ENCODE measurements at regions not wholly inside any gene's neighbourhood (a gene's known extent, or its start where the extent isn't known, plus 50 kb on each side); places are given as distances from the start of the nearest gene placed in this dataset.

GRCh38 chr12:114254998-114255397 lies 150.9 kb downstream of the TBX5 start:
- Histone ChIP-seq H4K8ac (ENCODE audit: low read length) (no peak overlapping the region), H3K79me1 (replicated peaks; ENCODE audit: low read length, poor library complexity, severe bottlenecking) (no peaks in the 10 kb centered on the region), H3K9ac (ENCODE audit: low read length) (no peak overlapping the region), H2BK120ac (ENCODE audit: low read depth, low read length) (no peak overlapping the region), H3K36me3 (ENCODE audit: control insufficient read depth in 1 of 2, insufficient read depth in 2 of 2, low read depth in 1 of 2, low read length in 2 of 2) (no peaks in the 10 kb centered on the region), H3K14ac (ENCODE audit: low read length in 2 of 2) (no peak overlapping the region), H2BK5ac (ENCODE audit: low read depth, low read length, poor library complexity, severe bottlenecking) (no peak overlapping the region), H2AK5ac (ENCODE audit: low read length, severe bottlenecking) (no peak overlapping the region), H3K27me3 (ENCODE audit: control insufficient read depth in 1 of 2, insufficient read depth in 1 of 2, low read length in 2 of 2) (peaks cover 0 to 43% of the 10 kb centered on the region in 2 experiments), H3K27ac (ENCODE audit: low read length, poor library complexity, severe bottlenecking) (no peak overlapping the region), H2AFZ (ENCODE audit: low read depth, low read length) (no peak overlapping the region), H2BK15ac (ENCODE audit: low read depth, poor library complexity, severe bottlenecking) (no peak overlapping the region), H3K23ac (ENCODE audit: low read length in 2 of 2) (no peak overlapping the region), H3K9me3 (ENCODE audit: control insufficient read depth, low read length) (no peaks in the 10 kb centered on the region), H3K4me1 (ENCODE audit: control insufficient read depth, insufficient read depth, low read depth, low read length) (no peaks in the 10 kb centered on the region), H2BK12ac (ENCODE audit: low read length in 2 of 2) (no peak overlapping the region), H3K4me2 (ENCODE audit: low read length, poor library complexity, severe bottlenecking) (no peak overlapping the region), H3K4me3 (ENCODE audit: insufficient read depth in 1 of 2, low read depth in 1 of 2, low read length in 2 of 2) (no peak overlapping the region), H3K18ac (ENCODE audit: low read depth in 1 of 2, low read length in 2 of 2) (no peak overlapping the region), H3K4ac (ENCODE audit: low read depth in 1 of 2, low read length in 2 of 2) (no peak overlapping the region), H4K91ac (ENCODE audit: low read length) (no peak overlapping the region)
- DNase-seq: no peak

GRCh38 chr12:114253976-114254778 lies 151.8 kb downstream of the TBX5 start:
- H4K8ac ChIP-seq (ENCODE audit: low read length): no peak overlapping the region
- no peak overlapping the region for H3K27ac ChIP-seq (ENCODE audit: low read length, poor library complexity, severe bottlenecking)
- H3K4me2 ChIP-seq (ENCODE audit: low read length, poor library complexity, severe bottlenecking): no peak overlapping the region
- H3K9ac ChIP-seq (ENCODE audit: low read length): no peak overlapping the region
- H2BK12ac ChIP-seq (ENCODE audit: low read length in 2 of 2): no peak overlapping the region
- H3K79me1 ChIP-seq (replicated peaks; ENCODE audit: low read length, poor library complexity, severe bottlenecking): no peaks in the 10 kb centered on the region
- H3K27me3 ChIP-seq (ENCODE audit: control insufficient read depth in 1 of 2, insufficient read depth in 1 of 2, low read length in 2 of 2): peaks cover 0 to 40% of the 10 kb centered on the region in 2 experiments
- H2BK5ac ChIP-seq (ENCODE audit: low read depth, low read length, poor library complexity, severe bottlenecking): no peak overlapping the region
- no peak overlapping the region for H2BK15ac ChIP-seq (ENCODE audit: low read depth, poor library complexity, severe bottlenecking)
- no peak for DNase-seq
- no peak overlapping the region for H2AFZ ChIP-seq (ENCODE audit: low read depth, low read length)
- no peaks in the 10 kb centered on the region for H3K4me1 ChIP-seq (ENCODE audit: control insufficient read depth, insufficient read depth, low read depth, low read length)
- H2AK5ac ChIP-seq (ENCODE audit: low read length, severe bottlenecking): no peak overlapping the region
- no peak overlapping the region for H3K4ac ChIP-seq (ENCODE audit: low read depth in 1 of 2, low read length in 2 of 2)
- no peak overlapping the region for H4K91ac ChIP-seq (ENCODE audit: low read length)
- no peak overlapping the region for H3K23ac ChIP-seq (ENCODE audit: low read length in 2 of 2)
- no peaks in the 10 kb centered on the region for H3K9me3 ChIP-seq (ENCODE audit: control insufficient read depth, low read length)
- H3K4me3 ChIP-seq (ENCODE audit: insufficient read depth in 1 of 2, low read depth in 1 of 2, low read length in 2 of 2): no peak overlapping the region
- H2BK120ac ChIP-seq (ENCODE audit: low read depth, low read length): no peak overlapping the region
- H3K36me3 ChIP-seq (ENCODE audit: control insufficient read depth in 1 of 2, insufficient read depth in 2 of 2, low read depth in 1 of 2, low read length in 2 of 2): no peaks in the 10 kb centered on the region
- no peak overlapping the region for H3K14ac ChIP-seq (ENCODE audit: low read length in 2 of 2)
- H3K18ac ChIP-seq (ENCODE audit: low read depth in 1 of 2, low read length in 2 of 2): no peak overlapping the region
- WGBS: 83% methylated on average over 4 of the region's 4 CpGs

- no peak overlapping the region for H2BK12ac ChIP-seq (ENCODE audit: low read length in 2 of 2)
- H3K79me1 ChIP-seq (replicated peaks; ENCODE audit: low read length, poor library complexity, severe bottlenecking): no peaks in the 10 kb centered on the region
- no peak overlapping the region for H4K8ac ChIP-seq (ENCODE audit: low read length)
- WGBS: 0% methylated on average over 1 of the region's 7 CpGs
- H3K27me3 ChIP-seq (ENCODE audit: control insufficient read depth in 1 of 2, insufficient read depth in 1 of 2, low read length in 2 of 2): peaks cover 0 to 31% of the 10 kb centered on the region in 2 experiments
- no peak for DNase-seq
- H2AFZ ChIP-seq (ENCODE audit: low read depth, low read length): no peak overlapping the region
- H2AK5ac ChIP-seq (ENCODE audit: low read length, severe bottlenecking): no peak overlapping the region
- no peak overlapping the region for H3K4me2 ChIP-seq (ENCODE audit: low read length, poor library complexity, severe bottlenecking)
- H3K9me3 ChIP-seq (ENCODE audit: control insufficient read depth, low read length): no peaks in the 10 kb centered on the region
- H2BK120ac ChIP-seq (ENCODE audit: low read depth, low read length): no peak overlapping the region
- H3K36me3 ChIP-seq (ENCODE audit: control insufficient read depth in 1 of 2, insufficient read depth in 2 of 2, low read depth in 1 of 2, low read length in 2 of 2): no peaks in the 10 kb centered on the region
- H3K4ac ChIP-seq (ENCODE audit: low read depth in 1 of 2, low read length in 2 of 2): no peak overlapping the region
- H3K27ac ChIP-seq (ENCODE audit: low read length, poor library complexity, severe bottlenecking): no peak overlapping the region
- H2BK5ac ChIP-seq (ENCODE audit: low read depth, low read length, poor library complexity, severe bottlenecking): no peak overlapping the region
- no peaks in the 10 kb centered on the region for H3K4me1 ChIP-seq (ENCODE audit: control insufficient read depth, insufficient read depth, low read depth, low read length)
- H3K23ac ChIP-seq (ENCODE audit: low read length in 2 of 2): no peak overlapping the region
- no peak overlapping the region for H3K4me3 ChIP-seq (ENCODE audit: insufficient read depth in 1 of 2, low read depth in 1 of 2, low read length in 2 of 2)
- H3K18ac ChIP-seq (ENCODE audit: low read depth in 1 of 2, low read length in 2 of 2): no peak overlapping the region
- no peak overlapping the region for H2BK15ac ChIP-seq (ENCODE audit: low read depth, poor library complexity, severe bottlenecking)
- no peak overlapping the region for H4K91ac ChIP-seq (ENCODE audit: low read length)
- H3K9ac ChIP-seq (ENCODE audit: low read length): no peak overlapping the region
- no peak overlapping the region for H3K14ac ChIP-seq (ENCODE audit: low read length in 2 of 2)
These were observed 157.4 kb downstream of the TBX5 start for GRCh38 chr12:114248527-114248926.

DNA sequence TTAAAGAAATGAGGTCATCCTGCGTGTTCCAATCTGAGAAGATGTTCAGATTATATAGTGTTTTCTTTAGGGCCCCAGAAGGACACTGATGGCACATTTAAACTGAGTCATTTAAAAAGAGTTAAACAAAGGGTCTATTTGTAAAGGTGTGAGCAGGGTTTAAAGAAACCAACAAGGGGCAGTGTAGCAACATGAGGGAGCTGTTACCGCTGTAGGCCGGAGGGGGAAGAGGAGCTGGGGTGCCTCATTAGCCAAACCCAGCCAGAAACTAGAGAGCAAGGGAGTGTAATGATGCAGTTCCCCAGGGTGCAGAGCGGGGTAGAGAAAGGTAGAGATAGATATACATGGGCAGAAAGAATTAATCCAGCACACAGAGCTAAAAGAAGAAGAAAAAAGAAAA lies 160.4 kb downstream of the TBX5 start:
- Histone ChIP-seq H3K4me3 (ENCODE audit: insufficient read depth in 1 of 2, low read depth in 1 of 2, low read length in 2 of 2) (no peak overlapping the region), H3K79me1 (replicated peaks; ENCODE audit: low read length, poor library complexity, severe bottlenecking) (no peaks in the 10 kb centered on the region), H2AK5ac (ENCODE audit: low read length, severe bottlenecking) (no peak overlapping the region), H3K27ac (ENCODE audit: low read length, poor library complexity, severe bottlenecking) (no peak overlapping the region), H3K27me3 (ENCODE audit: control insufficient read depth in 1 of 2, insufficient read depth in 1 of 2, low read length in 2 of 2) (peaks cover 0 to 46% of the 10 kb centered on the region in 2 experiments), H3K4me1 (ENCODE audit: control insufficient read depth, insufficient read depth, low read depth, low read length) (no peaks in the 10 kb centered on the region), H3K18ac (ENCODE audit: low read depth in 1 of 2, low read length in 2 of 2) (no peak overlapping the region), H2BK12ac (ENCODE audit: low read length in 2 of 2) (no peak overlapping the region), H2BK5ac (ENCODE audit: low read depth, low read length, poor library complexity, severe bottlenecking) (no peak overlapping the region), H3K23ac (ENCODE audit: low read length in 2 of 2) (no peak overlapping the region), H3K4ac (ENCODE audit: low read depth in 1 of 2, low read length in 2 of 2) (no peak overlapping the region), H3K9ac (ENCODE audit: low read length) (no peak overlapping the region), H3K4me2 (ENCODE audit: low read length, poor library complexity, severe bottlenecking) (no peak overlapping the region), H3K9me3 (ENCODE audit: control insufficient read depth, low read length) (peaks cover 6% of the 10 kb centered on the region), H4K8ac (ENCODE audit: low read length) (no peak overlapping the region), H3K14ac (ENCODE audit: low read length in 2 of 2) (no peak overlapping the region), H4K91ac (ENCODE audit: low read length) (no peak overlapping the region), H2BK120ac (ENCODE audit: low read depth, low read length) (no peak overlapping the region), H2BK15ac (ENCODE audit: low read depth, poor library complexity, severe bottlenecking) (no peak overlapping the region), H2AFZ (ENCODE audit: low read depth, low read length) (no peak overlapping the region), H3K36me3 (ENCODE audit: control insufficient read depth in 1 of 2, insufficient read depth in 2 of 2, low read depth in 1 of 2, low read length in 2 of 2) (no peaks in the 10 kb centered on the region)
- WGBS: 28% methylated on average over 3 of the region's 4 CpGs
- no peak for DNase-seq

All from mesenchymal stem cell (in vitro differentiated cells and primary cell).